Lower leg skin (tissue), 4 donors: ENCODE measurements at regions not wholly inside any gene's neighbourhood (a gene's known extent, or its start where the extent isn't known, plus 50 kb on each side); places are given as distances from the start of the nearest gene placed in this dataset.

ENCODE experiments used
- DNase-seq, 2 donors: peaks; one replicate each; pipeline ENCODE4 v3.0.0-alpha.2; 2019; ENCODE audit warnings: low spot score in 2 of 2
- H3K4me3 ChIP-seq: fragments of 200-600 bp; sonication (generic); 2 replicates; pipeline ENCODE4 v1.5.1; 2017; ENCODE audit warnings: mild to moderate bottlenecking, low read depth; ENCODE audit not compliant: poor library complexity, severe bottlenecking
- POLR2A ChIP-seq, 2 donors: fragments of 450-650 bp; IDR thresholded peaks; one replicate each; pipeline ENCODE4 v1.6.1; 2016 to 2017; ENCODE audit warnings: antibody characterized with exemption in 2 of 2, mild to moderate bottlenecking in 1 of 2, moderate library complexity in 1 of 2
- WGBS, 2 donors: methylation state at CpG; one replicate each; pipeline ENCODE4 v1.1.5; 2018; 5-methylcytosine and 5-hydroxymethylcytosine counted together
- intact Hi-C: fragments of 100-400 bp; cut with DNase I; formaldehyde crosslinking; loops from one replicate; pipeline ENCODE4 v1.15.0; 2023; ENCODE audit warnings: low total_unique reads
- TF ChIP-seq, protein P1 (sequence below), 3 donors: fragments of 450-650 bp; IDR thresholded peaks; one replicate each; pipeline ENCODE4 v1.5.1; 2016; ENCODE audit warnings: antibody characterized with exemption in 3 of 3, mild to moderate bottlenecking in 3 of 3, moderate library complexity in 2 of 3

DNA sequence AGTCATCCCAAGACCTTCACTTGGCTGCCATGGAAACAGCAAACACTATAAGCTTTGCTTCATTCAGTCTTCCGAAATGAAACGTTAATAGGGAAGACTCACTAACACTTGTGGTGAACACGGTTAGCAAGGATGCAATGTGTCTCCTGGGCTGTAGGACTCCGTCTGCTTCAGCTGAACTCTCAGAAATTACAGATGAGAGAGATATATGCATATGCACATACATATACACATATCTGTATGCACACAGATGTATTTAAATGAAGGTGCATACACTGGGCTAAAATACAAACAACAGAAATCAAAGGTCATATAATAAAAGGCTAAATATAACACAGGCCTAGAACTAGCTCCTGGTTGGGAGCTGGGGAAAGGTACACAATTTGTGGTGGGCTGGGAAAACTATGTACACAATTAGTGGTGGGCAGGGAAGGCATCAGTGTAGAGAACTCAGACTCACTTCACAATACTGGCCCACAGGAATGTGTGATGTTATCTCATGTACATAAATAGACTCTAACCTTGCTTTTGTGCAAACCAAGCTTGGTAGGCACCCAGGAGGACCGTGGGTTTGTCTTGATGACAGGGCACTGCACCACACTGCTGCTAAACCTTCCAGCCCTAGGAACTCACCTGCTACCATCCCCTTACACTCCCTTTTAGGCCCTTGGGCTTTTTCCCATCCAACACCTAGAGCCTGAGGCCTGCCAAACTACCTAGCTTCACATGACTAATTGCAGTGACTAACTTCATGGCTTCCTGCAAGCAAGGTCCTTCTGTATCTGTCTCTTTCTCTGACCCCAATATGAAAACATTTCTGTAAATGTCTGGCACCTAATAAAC lies 873.1 kb downstream of the NSUN3 start:
- H3K4me3 ChIP-seq: no peak overlapping the region
- 80 to 82% methylated on average over 5 of the region's 5 CpGs for WGBS, 2 donors
- intact Hi-C loops: no loop called here
- DNase-seq: no peak
- TF ChIP-seq, protein P1, sequence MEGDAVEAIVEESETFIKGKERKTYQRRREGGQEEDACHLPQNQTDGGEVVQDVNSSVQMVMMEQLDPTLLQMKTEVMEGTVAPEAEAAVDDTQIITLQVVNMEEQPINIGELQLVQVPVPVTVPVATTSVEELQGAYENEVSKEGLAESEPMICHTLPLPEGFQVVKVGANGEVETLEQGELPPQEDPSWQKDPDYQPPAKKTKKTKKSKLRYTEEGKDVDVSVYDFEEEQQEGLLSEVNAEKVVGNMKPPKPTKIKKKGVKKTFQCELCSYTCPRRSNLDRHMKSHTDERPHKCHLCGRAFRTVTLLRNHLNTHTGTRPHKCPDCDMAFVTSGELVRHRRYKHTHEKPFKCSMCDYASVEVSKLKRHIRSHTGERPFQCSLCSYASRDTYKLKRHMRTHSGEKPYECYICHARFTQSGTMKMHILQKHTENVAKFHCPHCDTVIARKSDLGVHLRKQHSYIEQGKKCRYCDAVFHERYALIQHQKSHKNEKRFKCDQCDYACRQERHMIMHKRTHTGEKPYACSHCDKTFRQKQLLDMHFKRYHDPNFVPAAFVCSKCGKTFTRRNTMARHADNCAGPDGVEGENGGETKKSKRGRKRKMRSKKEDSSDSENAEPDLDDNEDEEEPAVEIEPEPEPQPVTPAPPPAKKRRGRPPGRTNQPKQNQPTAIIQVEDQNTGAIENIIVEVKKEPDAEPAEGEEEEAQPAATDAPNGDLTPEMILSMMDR (IDR thresholded peaks at IDR 0.05): no peak
- TF ChIP-seq POLR2A (IDR thresholded peaks at IDR 0.05): no peak

DNA sequence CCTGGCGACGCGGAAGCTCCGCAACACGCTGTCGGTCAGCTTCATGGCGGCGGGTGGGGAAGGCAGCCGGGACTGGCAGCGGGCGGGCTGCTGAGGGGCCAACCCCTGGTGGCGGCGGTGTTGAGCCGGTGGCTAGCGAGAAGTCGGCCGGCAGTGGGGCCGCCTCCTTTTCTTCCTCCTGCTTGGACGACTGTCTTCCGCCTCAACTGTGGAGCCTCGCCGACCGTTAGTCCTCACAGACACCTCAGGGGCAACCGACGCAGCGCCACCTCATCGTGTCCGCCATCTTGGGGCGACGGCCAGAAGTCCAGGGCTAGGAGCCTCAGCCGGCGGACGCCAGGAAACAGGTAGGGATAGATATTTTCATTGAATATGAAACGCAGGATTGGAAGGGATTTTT lies 875.1 kb downstream of the NSUN3 start:
- H3K4me3 ChIP-seq: no peak overlapping the region
- intact Hi-C loops: no loop called here
- WGBS, 2 donors: 97% methylated on average over 34 of the region's 34 CpGs
- DNase-seq: no peak
- TF ChIP-seq, protein P1 (IDR thresholded peaks at IDR 0.05): no peak
- TF ChIP-seq POLR2A (IDR thresholded peaks at IDR 0.05): no peak

DNA sequence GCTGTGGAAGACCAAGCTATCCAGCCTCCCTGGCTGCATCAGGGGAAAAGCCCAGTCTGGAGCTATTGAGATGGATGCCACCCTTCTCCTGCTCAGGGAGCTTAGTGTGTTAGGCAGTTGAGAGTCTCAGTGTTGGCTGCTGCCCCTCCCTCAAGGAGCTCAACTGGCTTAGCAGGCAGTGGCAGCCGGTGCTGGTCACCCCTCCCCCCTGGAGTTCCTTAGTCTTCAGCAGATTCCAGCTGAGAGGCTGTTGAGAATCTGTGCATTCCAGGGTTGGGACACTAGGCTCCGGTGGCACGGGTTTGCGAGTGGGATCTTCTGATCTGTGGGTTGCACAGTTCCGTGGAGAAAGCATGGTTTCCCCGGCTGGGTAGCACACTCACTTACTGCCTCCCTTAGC lies 883.8 kb downstream of the NSUN3 start:
- H3K4me3 ChIP-seq: no peak overlapping the region
- TF ChIP-seq, protein P1 (IDR thresholded peaks at IDR 0.05): no peak
- no peak for TF ChIP-seq POLR2A (IDR thresholded peaks at IDR 0.05)
- intact Hi-C loops: no loop called here
- 76 to 96% methylated on average over 5 to 6 of the region's 6 CpGs for WGBS, 2 donors
- DNase-seq: no peak

DNA sequence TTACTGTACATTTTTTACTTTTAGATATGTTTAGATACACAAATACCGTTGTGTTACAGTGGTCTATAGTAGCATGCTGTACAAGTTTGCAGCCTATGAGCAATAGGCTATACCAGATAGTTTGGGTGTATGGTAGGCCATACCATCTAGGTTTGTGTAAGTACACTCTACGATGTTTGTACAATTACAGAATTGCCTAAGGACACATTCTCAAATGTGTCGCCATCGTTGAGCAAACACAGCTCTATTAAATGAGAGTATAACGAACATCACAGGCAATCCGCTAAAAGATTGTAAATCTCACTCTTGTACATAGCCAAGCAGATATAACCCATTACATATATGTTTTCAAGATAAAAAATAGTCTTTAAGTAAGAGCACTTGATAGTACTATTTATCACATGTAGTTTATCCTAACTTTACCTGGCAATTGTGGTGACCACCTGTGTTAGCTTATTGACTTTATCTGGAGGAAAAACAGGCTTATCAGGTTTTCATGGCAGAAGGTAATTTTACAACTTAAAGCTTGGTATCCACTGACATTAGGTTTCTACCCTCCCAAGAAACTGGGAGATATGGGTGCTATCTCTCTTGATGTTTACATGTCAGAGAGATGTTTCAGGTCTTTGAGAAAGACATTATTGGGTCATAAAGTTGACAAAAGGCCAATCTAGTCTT lies 898.7 kb downstream of the NSUN3 start:
- intact Hi-C loops: no loop called here
- no peak for DNase-seq
- WGBS, 2 donors: 66 to 77% methylated on average over 6 of the region's 6 CpGs
- H3K4me3 ChIP-seq: no peak overlapping the region
- TF ChIP-seq POLR2A (IDR thresholded peaks at IDR 0.05): no peak
- TF ChIP-seq, protein P1 (IDR thresholded peaks at IDR 0.05): no peak

DNA sequence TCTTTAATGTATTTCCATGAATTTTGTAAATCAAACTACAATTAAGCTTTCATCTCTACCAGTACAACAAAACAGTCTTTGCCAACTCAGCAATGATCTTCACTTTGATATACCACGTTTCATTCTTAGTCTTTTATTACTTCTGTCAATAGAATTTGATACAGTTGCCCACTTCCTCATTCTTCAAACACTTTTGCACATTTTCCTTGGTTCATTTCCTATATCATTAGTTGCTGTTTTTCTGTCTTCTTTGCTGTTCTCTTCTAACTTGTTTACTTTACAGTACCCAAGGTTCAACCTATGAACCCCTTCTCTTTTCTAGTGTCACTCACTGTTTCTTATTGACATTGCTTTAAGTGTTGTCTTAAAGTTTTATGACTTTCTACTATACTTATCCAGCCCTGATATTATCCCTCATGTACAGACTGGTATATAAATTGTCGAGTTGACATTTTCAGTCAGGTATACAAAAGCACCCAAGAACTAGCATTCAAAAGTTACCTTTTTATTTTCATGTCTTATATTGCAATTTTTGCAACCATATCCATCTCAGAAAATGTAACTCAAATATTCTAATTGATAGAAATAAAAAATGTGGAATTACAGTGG lies 903.1 kb downstream of the NSUN3 start:
- no peak overlapping the region for H3K4me3 ChIP-seq
- no peak for TF ChIP-seq POLR2A (IDR thresholded peaks at IDR 0.05)
- TF ChIP-seq, protein P1 (IDR thresholded peaks at IDR 0.05): no peak
- no peak for DNase-seq
- intact Hi-C loops: no loop called here
- 46 to 48% methylated on average over 2 of the region's 2 CpGs for WGBS, 2 donors
